Skeletal muscle cell (primary cell): ENCODE measurements at regions not wholly inside any gene's neighbourhood (a gene's known extent, or its start where the extent isn't known, plus 50 kb on each side); places are given as distances from the start of the nearest gene placed in this dataset.

ENCODE experiments used
- DNase-seq: peaks from one replicate; pipeline ENCODE4 v3.0.0-alpha.2; 2010; ENCODE audit warnings: low read depth
- H3K4me3 ChIP-seq: 2 replicates; pipeline ENCODE4 v1.5.1; 2011; ENCODE audit warnings: low read depth, mild to moderate bottlenecking, control low read depth, low read length, moderate library complexity

- no peak for DNase-seq
- no peak overlapping the region for H3K4me3 ChIP-seq
These were observed 60.0 kb upstream of the SPON1 start for GRCh38 chr11:13902523-13902922.

DNA sequence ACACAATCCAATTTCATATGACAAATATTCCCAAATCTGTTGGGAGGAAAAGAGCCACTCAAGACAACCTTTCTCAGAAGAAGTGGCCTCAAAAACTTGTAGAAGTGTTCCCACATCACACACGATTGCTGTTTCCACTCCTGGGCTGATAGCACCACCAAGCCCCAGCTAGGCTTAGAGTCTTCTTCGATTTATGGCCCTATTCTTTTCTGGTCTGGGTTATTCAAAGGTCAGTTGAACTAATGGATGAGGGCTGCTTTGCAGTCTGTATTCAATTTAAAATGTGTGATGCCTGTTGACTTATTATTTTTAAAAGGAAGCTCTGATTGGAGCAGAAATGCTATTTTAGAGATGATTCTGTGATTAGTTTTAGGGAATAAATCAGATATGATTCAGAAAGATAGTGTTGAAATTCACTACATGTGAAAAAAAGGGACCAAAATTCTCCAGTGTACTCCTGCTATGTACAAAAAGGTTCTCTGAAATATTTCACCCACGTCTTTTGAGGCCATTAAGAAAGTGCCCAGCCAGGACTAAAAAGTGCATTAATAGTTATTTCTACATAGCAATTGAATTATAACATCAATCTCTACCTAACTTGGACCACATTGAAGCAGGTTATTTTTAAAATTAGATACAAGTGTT is 57.3 kb upstream of the SPON1 start:
- no peak overlapping the region for H3K4me3 ChIP-seq
- no peak for DNase-seq

DNA sequence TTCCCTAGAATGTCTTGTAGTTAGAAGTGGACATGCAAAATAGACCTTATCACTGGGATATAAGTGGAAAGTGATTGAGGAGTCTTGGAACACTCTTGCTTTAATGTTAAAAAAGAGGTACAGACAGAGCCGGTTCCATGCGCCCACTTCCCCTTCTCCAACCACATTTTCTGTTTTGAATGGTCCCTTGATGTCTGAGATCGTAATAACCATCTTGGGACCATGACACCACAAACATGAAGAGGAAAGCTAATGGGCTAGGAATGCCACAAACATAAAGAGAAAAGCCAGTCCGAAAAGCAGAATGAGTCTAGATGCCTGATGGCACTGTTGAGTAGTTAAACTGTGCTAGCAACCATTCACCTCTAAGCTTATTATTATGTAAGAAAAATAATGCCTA is 54.8 kb upstream of the SPON1 start:
- no peak overlapping the region for H3K4me3 ChIP-seq
- DNase-seq, result no peak

GRCh38 chr11:13908535-13908934 is 54.0 kb upstream of the SPON1 start:
- no peak overlapping the region for H3K4me3 ChIP-seq
- DNase-seq, result no peak
